ENCODE measurements at regions not wholly inside any gene's neighbourhood (a gene's known extent, or its start where the extent isn't known, plus 50 kb on each side); places are given as distances from the start of the nearest gene placed in this dataset.

DNA sequence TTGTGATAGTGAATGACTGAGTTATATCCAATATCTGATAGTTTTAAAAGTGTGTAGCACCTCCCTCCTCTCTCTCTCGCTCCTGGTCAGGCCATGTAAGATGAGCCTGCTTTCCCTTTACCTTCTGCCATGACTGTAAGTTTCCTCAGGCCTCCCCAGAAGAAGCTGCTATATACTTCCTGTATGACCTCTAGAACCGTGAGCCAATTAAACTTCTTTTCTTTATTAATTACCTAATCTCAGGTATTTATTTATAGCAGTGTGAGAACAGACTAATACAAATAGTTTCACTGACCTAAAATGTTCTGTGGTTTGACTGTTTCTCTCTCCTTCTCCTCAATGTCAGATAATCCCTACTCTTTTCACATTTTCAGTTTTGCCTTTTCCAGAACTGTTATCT, 321.3 kb upstream of the MBL2 start:
- TF ChIP-seq, protein P1, sequence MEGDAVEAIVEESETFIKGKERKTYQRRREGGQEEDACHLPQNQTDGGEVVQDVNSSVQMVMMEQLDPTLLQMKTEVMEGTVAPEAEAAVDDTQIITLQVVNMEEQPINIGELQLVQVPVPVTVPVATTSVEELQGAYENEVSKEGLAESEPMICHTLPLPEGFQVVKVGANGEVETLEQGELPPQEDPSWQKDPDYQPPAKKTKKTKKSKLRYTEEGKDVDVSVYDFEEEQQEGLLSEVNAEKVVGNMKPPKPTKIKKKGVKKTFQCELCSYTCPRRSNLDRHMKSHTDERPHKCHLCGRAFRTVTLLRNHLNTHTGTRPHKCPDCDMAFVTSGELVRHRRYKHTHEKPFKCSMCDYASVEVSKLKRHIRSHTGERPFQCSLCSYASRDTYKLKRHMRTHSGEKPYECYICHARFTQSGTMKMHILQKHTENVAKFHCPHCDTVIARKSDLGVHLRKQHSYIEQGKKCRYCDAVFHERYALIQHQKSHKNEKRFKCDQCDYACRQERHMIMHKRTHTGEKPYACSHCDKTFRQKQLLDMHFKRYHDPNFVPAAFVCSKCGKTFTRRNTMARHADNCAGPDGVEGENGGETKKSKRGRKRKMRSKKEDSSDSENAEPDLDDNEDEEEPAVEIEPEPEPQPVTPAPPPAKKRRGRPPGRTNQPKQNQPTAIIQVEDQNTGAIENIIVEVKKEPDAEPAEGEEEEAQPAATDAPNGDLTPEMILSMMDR (IDR thresholded peaks at IDR 0.05), result no peak
- no peak for TF ChIP-seq POLR2A (IDR thresholded peaks at IDR 0.05)
